BE2C (cell line): ENCODE measurements at regions not wholly inside any gene's neighbourhood (a gene's known extent, or its start where the extent isn't known, plus 50 kb on each side); places are given as distances from the start of the nearest gene placed in this dataset.
A peak's percentile ranks its signal among the peaks of the same experiment; 100 is the strongest.

Source experiments
- DNase-seq: peaks from one replicate; pipeline ENCODE4 v3.0.0-alpha.2; 2020
- H3K27me3 ChIP-seq: fragments of 250-450 bp; sonication (Bioruptor Pico); 2 replicates; pipeline ENCODE4 v1.5.1; 2020; ENCODE audit warnings: mild to moderate bottlenecking
- H3K36me3 ChIP-seq: fragments of 250-450 bp; sonication (Bioruptor Pico); 2 replicates; pipeline ENCODE4 v1.5.1; 2020; ENCODE audit warnings: mild to moderate bottlenecking
- H3K4me1 ChIP-seq: fragments of 250-450 bp; sonication (Bioruptor Pico); 2 replicates; pipeline ENCODE4 v1.5.1; 2020
- H3K4me3 ChIP-seq: 2 replicates; pipeline ENCODE4 v1.5.1; 2011; ENCODE audit warnings: low read depth, low read length
- H3K9me3 ChIP-seq: fragments of 250-450 bp; sonication (Bioruptor Pico); 2 replicates; pipeline ENCODE4 v1.5.1; 2020
- CTCF ChIP-seq: IDR thresholded peaks from 2 replicates; pipeline ENCODE4 v1.5.1; 2012; ENCODE audit warnings: mild to moderate bottlenecking, low read depth, low read length

GRCh38 chr13:21849323-21849722 is 178.4 kb downstream of the FGF9 start:
- no peak overlapping the region for H3K4me3 ChIP-seq
- H3K9me3 ChIP-seq = no peaks in the 10 kb centered on the region
- no peak for DNase-seq
- TF ChIP-seq CTCF = peak; percentile 31
- H3K4me1 ChIP-seq = no peaks in the 10 kb centered on the region
- no peaks in the 10 kb centered on the region for H3K36me3 ChIP-seq
- no peaks in the 10 kb centered on the region for H3K27me3 ChIP-seq

- Histone ChIP-seq H3K36me3 (no peaks in the 10 kb centered on the region), H3K4me3 (no peak overlapping the region), H3K27me3 (no peaks in the 10 kb centered on the region), H3K9me3 (no peaks in the 10 kb centered on the region), H3K4me1 (no peaks in the 10 kb centered on the region)
- TF ChIP-seq CTCF = no peak
- DNase-seq = no peak
Measured at GRCh38 chr13:21850013-21851006, 179.4 kb downstream of the FGF9 start.

GRCh38 chr13:21852043-21852442 is 181.2 kb downstream of the FGF9 start:
- H3K4me3 ChIP-seq = no peak overlapping the region
- H3K9me3 ChIP-seq = no peaks in the 10 kb centered on the region
- no peak for DNase-seq
- no peaks in the 10 kb centered on the region for H3K4me1 ChIP-seq
- no peaks in the 10 kb centered on the region for H3K27me3 ChIP-seq
- H3K36me3 ChIP-seq = no peaks in the 10 kb centered on the region
- no peak for TF ChIP-seq CTCF

DNA sequence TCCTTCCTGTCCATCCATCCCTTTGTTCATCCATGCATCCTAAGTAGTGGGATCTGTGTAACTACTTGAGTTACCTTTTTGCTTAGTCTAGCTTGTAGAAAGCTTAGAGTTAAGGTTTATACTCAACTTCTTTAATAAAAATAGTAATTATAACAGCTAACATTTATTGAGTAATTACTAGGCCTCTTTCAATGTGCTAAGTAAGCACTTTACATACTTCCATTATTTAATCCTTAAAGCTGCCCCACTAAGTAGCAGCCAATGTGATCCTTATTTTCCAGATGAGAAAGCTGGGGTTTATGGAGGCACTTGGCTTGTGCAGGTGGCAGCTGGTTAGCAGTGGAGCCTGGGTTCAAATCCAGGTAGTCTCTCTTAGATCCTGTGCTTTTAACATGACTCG is 182.9 kb downstream of the FGF9 start:
- Histone ChIP-seq H3K4me3 (no peak overlapping the region), H3K36me3 (no peaks in the 10 kb centered on the region), H3K4me1 (no peaks in the 10 kb centered on the region), H3K9me3 (no peaks in the 10 kb centered on the region), H3K27me3 (no peaks in the 10 kb centered on the region)
- no peak for TF ChIP-seq CTCF
- no peak for DNase-seq

DNA sequence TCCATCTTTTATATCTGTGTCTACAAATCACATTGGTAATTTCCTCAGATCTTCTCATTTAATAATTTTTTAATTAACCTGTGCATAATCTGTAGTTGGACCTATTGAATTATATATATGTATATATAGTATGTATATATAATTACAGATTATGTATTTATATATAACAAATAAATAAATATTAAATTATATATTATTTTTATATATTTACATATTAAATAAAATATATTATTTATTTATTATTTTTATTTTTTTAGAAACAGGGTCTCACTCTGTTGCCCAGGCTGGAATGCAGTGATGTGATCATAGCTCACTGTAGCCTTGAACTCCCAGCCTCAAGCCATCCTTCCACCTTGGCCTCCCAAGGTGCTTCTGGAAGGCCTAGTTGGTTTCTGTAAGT is 197.9 kb downstream of the FGF9 start:
- no peaks in the 10 kb centered on the region for H3K36me3 ChIP-seq
- H3K4me3 ChIP-seq = no peak overlapping the region
- no peak for TF ChIP-seq CTCF
- no peak for DNase-seq
- no peaks in the 10 kb centered on the region for H3K9me3 ChIP-seq
- H3K4me1 ChIP-seq = no peaks in the 10 kb centered on the region
- H3K27me3 ChIP-seq = no peaks in the 10 kb centered on the region

- TF ChIP-seq CTCF = no peak
- no peak for DNase-seq
- Histone ChIP-seq H3K36me3 (no peaks in the 10 kb centered on the region), H3K4me1 (no peaks in the 10 kb centered on the region), H3K9me3 (no peaks in the 10 kb centered on the region), H3K4me3 (no peak overlapping the region), H3K27me3 (no peaks in the 10 kb centered on the region)
Measured at GRCh38 chr13:21871382-21871781, 200.5 kb downstream of the FGF9 start.
